Activated naive CD4-positive, alpha-beta T cell treated with anti-CD3 and anti-CD28 coated beads, Interleukin-2, amount 10 ng/mL, durations not matched to agents 7 days and 5 days (primary cell): ENCODE measurements at regions not wholly inside any gene's neighbourhood (a gene's known extent, or its start where the extent isn't known, plus 50 kb on each side); places are given as distances from the start of the nearest gene placed in this dataset.

ENCODE experiments used
- CTCF ChIA-PET: fragments of 350-600 bp; sonication (Branson Sonifier 250); formaldehyde crosslinking; loops from one replicate; lab custom pipeline; 2021; ENCODE audit warnings: antibody characterized with exemption; lab: Charles Lee
- DNase-seq: peaks from one replicate; pipeline ENCODE4 v3.0.0-alpha.2; 2020
- H3K27ac Mint-ChIP-seq: one replicate; pipeline ENCODE4 v1.8.0; 2021; ENCODE audit warnings: mild to moderate bottlenecking, moderate library complexity, mixed read lengths
- H3K27me3 Mint-ChIP-seq: one replicate; pipeline ENCODE4 v1.8.0; 2021; ENCODE audit warnings: mild to moderate bottlenecking, mixed read lengths
- H3K36me3 Mint-ChIP-seq: one replicate; pipeline ENCODE4 v1.8.0; 2021; ENCODE audit warnings: mixed read lengths
- H3K4me1 Mint-ChIP-seq: one replicate; pipeline ENCODE4 v1.8.0; 2021; ENCODE audit warnings: mixed read lengths
- H3K4me3 Mint-ChIP-seq: one replicate; pipeline ENCODE4 v1.8.0; 2021; ENCODE audit warnings: mild to moderate bottlenecking, moderate library complexity, mixed read lengths
- H3K9me3 Mint-ChIP-seq: one replicate; pipeline ENCODE4 v1.8.0; 2021; ENCODE audit warnings: mixed read lengths

GRCh38 chr18:39062426-39062825 is 1496.8 kb upstream of the CELF4 start:
- H3K9me3 Mint-ChIP-seq: no peaks in the 10 kb centered on the region
- H3K27me3 Mint-ChIP-seq: no peaks in the 10 kb centered on the region
- H3K4me1 Mint-ChIP-seq: no peaks in the 10 kb centered on the region
- no peak for DNase-seq
- no peaks in the 10 kb centered on the region for H3K36me3 Mint-ChIP-seq
- H3K4me3 Mint-ChIP-seq: no peak overlapping the region
- no peak overlapping the region for H3K27ac Mint-ChIP-seq
- CTCF ChIA-PET: no interaction called here

- no peak for DNase-seq
Measured at GRCh38 chr18:39058386-39059000, 1492.9 kb upstream of the CELF4 start.

DNA sequence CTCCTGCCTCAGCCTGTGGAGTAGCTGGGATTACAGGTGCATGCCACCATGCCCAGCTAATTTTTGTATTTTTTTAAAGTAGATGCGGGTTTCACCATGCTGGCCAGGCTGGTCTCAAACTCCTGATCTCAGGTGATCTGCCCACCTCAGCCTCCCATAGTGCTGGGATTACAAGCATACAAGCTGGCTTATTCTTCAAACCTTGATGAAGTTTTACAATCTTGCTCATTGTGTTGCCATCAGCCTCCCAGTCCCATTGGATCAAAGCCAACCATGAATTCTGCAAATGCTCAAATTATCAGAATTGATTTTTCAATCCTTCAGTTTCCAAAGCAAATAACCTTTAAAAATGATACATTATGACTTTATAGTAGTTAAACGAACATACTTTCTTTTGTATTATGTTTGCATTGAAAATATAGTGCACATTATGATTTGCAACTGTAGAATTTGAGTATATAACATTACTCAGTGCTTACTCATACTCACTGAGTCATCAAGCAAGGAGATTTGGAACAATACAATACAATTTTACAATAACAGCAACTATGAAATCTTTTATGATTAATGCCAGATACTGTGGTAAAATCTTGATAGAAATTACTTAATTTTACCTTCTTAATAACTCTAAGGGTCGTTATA is 1491.9 kb upstream of the CELF4 start:
- H3K36me3 Mint-ChIP-seq: no peaks in the 10 kb centered on the region
- CTCF ChIA-PET: no interaction called here
- no peak overlapping the region for H3K4me3 Mint-ChIP-seq
- no peaks in the 10 kb centered on the region for H3K27me3 Mint-ChIP-seq
- H3K27ac Mint-ChIP-seq: no peak overlapping the region
- H3K4me1 Mint-ChIP-seq: no peaks in the 10 kb centered on the region
- no peak for DNase-seq
- peaks cover 3% of the 10 kb centered on the region for H3K9me3 Mint-ChIP-seq

More at GRCh38 chr18:39058386-39059000, 1492.9 kb upstream of the CELF4 start:
- H3K9me3 Mint-ChIP-seq: peaks cover 3% of the 10 kb centered on the region
- H3K4me3 Mint-ChIP-seq: no peak overlapping the region
- CTCF ChIA-PET: no interaction called here
- H3K4me1 Mint-ChIP-seq: no peaks in the 10 kb centered on the region
- no peaks in the 10 kb centered on the region for H3K27me3 Mint-ChIP-seq
- no peaks in the 10 kb centered on the region for H3K36me3 Mint-ChIP-seq
- no peak overlapping the region for H3K27ac Mint-ChIP-seq

GRCh38 chr18:39053571-39053970 is 1488.0 kb upstream of the CELF4 start:
- Mint-ChIP-seq H3K36me3 (no peaks in the 10 kb centered on the region), H3K4me1 (no peaks in the 10 kb centered on the region), H3K27ac (no peak overlapping the region), H3K4me3 (no peak overlapping the region), H3K9me3 (peaks cover 6% of the 10 kb centered on the region), H3K27me3 (no peaks in the 10 kb centered on the region)
- CTCF ChIA-PET: interaction anchor here (0.6 kb wide), 1 partner anchor 1844 kb away, joined by 3 read pairs; no protein-coding TSS in a partner anchor
- DNase-seq: no peak

DNA sequence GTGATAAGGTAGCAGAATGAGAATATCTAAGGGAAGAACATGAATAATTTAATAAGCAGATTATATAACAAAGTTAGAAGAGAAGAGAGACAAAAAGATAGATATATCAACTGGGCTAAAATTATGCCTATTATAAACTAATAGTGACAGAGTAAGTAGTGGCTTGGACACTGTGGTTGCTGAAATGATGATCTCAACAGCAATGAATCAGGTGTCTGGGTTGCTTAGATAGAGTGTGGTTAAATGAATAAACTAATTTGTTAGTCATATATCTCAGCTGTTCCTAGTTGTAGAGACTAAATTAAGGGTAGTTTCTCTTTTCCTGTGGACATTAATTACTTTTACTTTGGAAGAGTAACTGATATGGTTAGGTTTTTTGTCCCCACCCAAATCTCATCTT is 1485.4 kb upstream of the CELF4 start:
- Mint-ChIP-seq H3K9me3 (peaks cover 6% of the 10 kb centered on the region), H3K36me3 (no peaks in the 10 kb centered on the region), H3K27me3 (no peaks in the 10 kb centered on the region), H3K4me1 (no peaks in the 10 kb centered on the region), H3K27ac (no peak overlapping the region), H3K4me3 (no peak overlapping the region)
- DNase-seq: no peak
- CTCF ChIA-PET: no interaction called here

GRCh38 chr18:39039813-39040212 is 1474.2 kb upstream of the CELF4 start:
- no peaks in the 10 kb centered on the region for H3K4me1 Mint-ChIP-seq
- DNase-seq: no peak

DNA sequence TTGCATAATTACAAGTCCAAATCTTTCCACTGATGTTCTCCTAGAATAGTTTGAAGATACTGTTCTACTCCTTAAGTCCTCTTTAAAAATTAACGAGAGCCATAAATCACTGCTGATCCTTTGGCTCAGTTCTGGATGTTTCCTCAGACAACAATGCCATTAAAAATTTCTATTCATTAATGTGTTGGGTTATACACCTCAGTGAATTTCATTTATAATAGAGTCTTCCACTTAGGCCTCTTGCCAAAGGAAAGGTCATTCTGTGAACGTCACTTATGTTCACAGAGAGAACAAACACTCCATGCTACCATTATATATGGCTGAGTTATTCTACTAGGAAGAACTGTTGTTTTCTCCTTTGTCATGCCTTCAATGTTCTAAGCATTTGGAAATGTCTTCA is 1472.3 kb upstream of the CELF4 start:
- no peaks in the 10 kb centered on the region for H3K36me3 Mint-ChIP-seq
- no peak for DNase-seq
- no peaks in the 10 kb centered on the region for H3K27me3 Mint-ChIP-seq
- CTCF ChIA-PET: no interaction called here
- peaks cover 6% of the 10 kb centered on the region for H3K9me3 Mint-ChIP-seq
- no peaks in the 10 kb centered on the region for H3K4me1 Mint-ChIP-seq
- no peak overlapping the region for H3K4me3 Mint-ChIP-seq
- no peak overlapping the region for H3K27ac Mint-ChIP-seq

More at GRCh38 chr18:39039813-39040212, 1474.2 kb upstream of the CELF4 start:
- Mint-ChIP-seq H3K27ac (no peak overlapping the region), H3K27me3 (no peaks in the 10 kb centered on the region), H3K36me3 (no peaks in the 10 kb centered on the region), H3K9me3 (peaks cover 6% of the 10 kb centered on the region), H3K4me3 (no peak overlapping the region)
- CTCF ChIA-PET: no interaction called here

- Mint-ChIP-seq H3K9me3 (peaks cover 6% of the 10 kb centered on the region), H3K27ac (no peak overlapping the region), H3K4me1 (no peaks in the 10 kb centered on the region), H3K36me3 (no peaks in the 10 kb centered on the region), H3K4me3 (no peak overlapping the region), H3K27me3 (no peaks in the 10 kb centered on the region)
- no peak for DNase-seq
- CTCF ChIA-PET: no interaction called here
Measured at GRCh38 chr18:39033312-39033711, 1467.7 kb upstream of the CELF4 start.

GRCh38 chr18:39031647-39032046 is 1466.0 kb upstream of the CELF4 start:
- peaks cover under 1% of the 10 kb centered on the region for H3K9me3 Mint-ChIP-seq
- no peak overlapping the region for H3K4me3 Mint-ChIP-seq
- DNase-seq: no peak
- no peak overlapping the region for H3K27ac Mint-ChIP-seq
- H3K27me3 Mint-ChIP-seq: no peaks in the 10 kb centered on the region
- no peaks in the 10 kb centered on the region for H3K36me3 Mint-ChIP-seq
- CTCF ChIA-PET: no interaction called here
- H3K4me1 Mint-ChIP-seq: no peaks in the 10 kb centered on the region

DNA sequence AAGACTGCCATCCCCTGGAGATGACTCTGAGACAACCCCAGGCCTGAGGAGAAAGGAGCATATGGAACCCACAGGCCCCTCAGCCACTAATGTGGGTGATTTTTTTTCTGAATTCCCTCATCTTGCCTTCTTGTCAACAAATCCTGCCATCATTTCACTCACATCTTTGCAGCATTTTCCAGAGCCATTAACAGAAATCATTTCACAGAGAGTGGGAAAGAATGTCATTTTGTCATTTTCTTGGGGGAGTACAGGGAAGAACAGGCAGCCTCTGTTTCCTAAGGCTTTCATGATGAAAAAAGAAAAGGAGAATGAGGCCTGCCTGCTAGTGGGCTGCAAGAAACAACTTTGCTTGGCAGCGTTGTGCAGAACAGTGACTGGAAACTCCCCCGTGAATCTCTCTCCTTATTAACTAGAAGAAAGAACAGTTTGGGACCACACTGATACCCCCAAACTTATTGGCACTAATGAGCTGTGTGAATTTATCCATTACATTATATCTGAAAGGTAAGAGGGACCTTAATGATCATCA is 1464.6 kb upstream of the CELF4 start:
- Mint-ChIP-seq H3K4me3 (no peak overlapping the region), H3K9me3 (no peaks in the 10 kb centered on the region), H3K27ac (no peak overlapping the region), H3K4me1 (no peaks in the 10 kb centered on the region), H3K27me3 (no peaks in the 10 kb centered on the region), H3K36me3 (no peaks in the 10 kb centered on the region)
- no peak for DNase-seq
- CTCF ChIA-PET: interaction anchor here (0.7 kb wide), 1 partner anchor 164 kb away, joined by 3 read pairs; no protein-coding TSS in a partner anchor

- no peaks in the 10 kb centered on the region for H3K9me3 Mint-ChIP-seq
- H3K4me3 Mint-ChIP-seq: no peak overlapping the region
- CTCF ChIA-PET: no interaction called here
- H3K27ac Mint-ChIP-seq: no peak overlapping the region
- no peaks in the 10 kb centered on the region for H3K27me3 Mint-ChIP-seq
- DNase-seq: no peak
- H3K4me1 Mint-ChIP-seq: no peaks in the 10 kb centered on the region
- H3K36me3 Mint-ChIP-seq: no peaks in the 10 kb centered on the region
Measured at GRCh38 chr18:39025531-39025930, 1459.9 kb upstream of the CELF4 start.

- CTCF ChIA-PET: no interaction called here
- no peaks in the 10 kb centered on the region for H3K27me3 Mint-ChIP-seq
- no peaks in the 10 kb centered on the region for H3K36me3 Mint-ChIP-seq
- no peak overlapping the region for H3K27ac Mint-ChIP-seq
- H3K9me3 Mint-ChIP-seq: peaks cover 2% of the 10 kb centered on the region
- DNase-seq: no peak
- no peaks in the 10 kb centered on the region for H3K4me1 Mint-ChIP-seq
- no peak overlapping the region for H3K4me3 Mint-ChIP-seq
Measured at GRCh38 chr18:39019989-39020388, 1454.4 kb upstream of the CELF4 start.

GRCh38 chr18:39007031-39007902 is 1441.7 kb upstream of the CELF4 start:
- no peaks in the 10 kb centered on the region for H3K27me3 Mint-ChIP-seq
- CTCF ChIA-PET: no interaction called here
- H3K27ac Mint-ChIP-seq: no peak overlapping the region
- no peaks in the 10 kb centered on the region for H3K9me3 Mint-ChIP-seq
- no peak overlapping the region for H3K4me3 Mint-ChIP-seq
- no peaks in the 10 kb centered on the region for H3K4me1 Mint-ChIP-seq
- no peaks in the 10 kb centered on the region for H3K36me3 Mint-ChIP-seq
- DNase-seq: no peak

DNA sequence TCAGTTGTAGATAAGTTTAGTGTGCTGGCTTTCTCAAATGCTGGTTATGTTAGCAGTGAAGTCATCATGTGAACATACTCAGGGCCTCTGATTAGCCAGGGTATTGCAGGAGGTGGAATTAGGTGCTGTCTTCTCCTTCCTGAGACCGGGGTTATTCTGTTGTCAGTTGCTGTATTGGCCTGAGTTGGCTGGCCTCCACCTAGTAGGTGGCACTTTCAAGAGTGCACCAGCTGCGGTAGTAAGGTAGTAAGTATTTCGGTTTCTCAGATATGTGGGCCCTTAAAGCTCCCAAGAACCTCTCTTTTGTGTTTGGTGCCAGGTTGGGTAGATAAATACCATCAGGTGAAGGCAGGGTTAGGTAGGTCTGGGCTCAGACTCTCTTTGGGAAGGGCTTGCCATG is 1430.5 kb upstream of the CELF4 start:
- Mint-ChIP-seq H3K36me3 (no peaks in the 10 kb centered on the region), H3K9me3 (peaks cover 2% of the 10 kb centered on the region), H3K27ac (no peak overlapping the region), H3K4me1 (no peaks in the 10 kb centered on the region), H3K27me3 (no peaks in the 10 kb centered on the region), H3K4me3 (no peak overlapping the region)
- CTCF ChIA-PET: no interaction called here
- DNase-seq: no peak
